Fibroblast of skin of left biceps (primary cell): ENCODE measurements at regions not wholly inside any gene's neighbourhood (a gene's known extent, or its start where the extent isn't known, plus 50 kb on each side); places are given as distances from the start of the nearest gene placed in this dataset.
"Not testable (repeated sequence)": the region's sequence is repeated elsewhere in the genome, so short reads cannot be mapped to it uniquely, and the experiment has no call there.

Experiments
- DNase-seq, 2 experiments: peaks; one replicate each; pipeline ENCODE4 v3.0.0-alpha.2; 2013; ENCODE audit warnings: low read depth in 2 of 2

DNA sequence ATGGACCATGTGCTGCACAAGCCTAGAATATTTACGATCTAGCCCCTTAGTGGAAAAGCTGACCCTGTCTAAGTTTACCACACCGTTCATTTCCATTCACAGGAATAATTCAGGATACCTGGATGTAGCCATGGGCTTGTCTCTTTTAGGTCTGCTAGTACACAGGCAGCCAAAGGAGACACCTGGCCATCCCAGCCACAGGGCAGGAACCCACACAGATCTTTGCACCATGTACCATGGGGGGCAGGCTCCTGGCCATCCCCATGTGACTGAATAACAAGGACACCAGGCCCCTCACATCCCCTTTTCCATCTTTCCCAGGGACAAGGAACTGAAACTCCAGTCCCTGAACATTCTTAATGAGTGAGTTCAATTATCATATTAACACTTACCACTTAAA lies 467.3 kb upstream of the MYT1L start:
- no peak for DNase-seq

GRCh38 chr2:2797797-2798196 lies 466.7 kb upstream of the MYT1L start:
- DNase-seq: no peak

- no peak for DNase-seq
These were observed 465.1 kb upstream of the MYT1L start for GRCh38 chr2:2796207-2796606.

DNA sequence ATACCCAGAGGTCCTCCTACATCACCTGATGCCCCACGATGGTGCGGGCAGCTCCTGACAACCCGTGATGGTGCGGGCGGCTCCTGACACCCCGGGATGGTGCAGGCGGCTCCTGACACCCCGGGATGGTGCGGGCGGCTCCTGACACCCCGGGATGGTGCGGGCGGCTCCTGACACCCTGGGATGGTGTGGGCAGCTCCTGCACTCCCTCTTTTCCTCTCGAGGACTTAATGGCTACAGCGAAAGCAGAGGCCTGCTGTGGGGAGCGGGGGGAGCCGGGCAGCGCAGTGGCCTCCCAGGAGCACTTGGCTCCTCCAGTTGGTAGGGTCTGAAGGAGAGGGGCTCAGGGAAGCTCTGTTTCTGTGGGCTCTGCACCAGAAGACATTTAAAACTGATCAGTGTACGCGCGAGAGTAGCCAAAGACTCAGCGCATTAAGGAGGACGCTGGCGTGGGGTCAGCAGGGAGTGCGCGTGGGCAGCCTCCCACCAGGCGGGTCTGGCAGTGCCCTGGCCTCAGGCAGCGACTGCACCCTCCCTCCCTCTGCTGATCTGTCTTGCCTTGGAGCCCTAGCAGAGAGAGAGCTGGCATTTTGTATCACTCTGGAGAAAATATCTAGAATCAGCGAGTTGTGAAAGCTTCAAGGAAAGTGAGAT lies 464.5 kb upstream of the MYT1L start:
- DNase-seq: no peak

DNA sequence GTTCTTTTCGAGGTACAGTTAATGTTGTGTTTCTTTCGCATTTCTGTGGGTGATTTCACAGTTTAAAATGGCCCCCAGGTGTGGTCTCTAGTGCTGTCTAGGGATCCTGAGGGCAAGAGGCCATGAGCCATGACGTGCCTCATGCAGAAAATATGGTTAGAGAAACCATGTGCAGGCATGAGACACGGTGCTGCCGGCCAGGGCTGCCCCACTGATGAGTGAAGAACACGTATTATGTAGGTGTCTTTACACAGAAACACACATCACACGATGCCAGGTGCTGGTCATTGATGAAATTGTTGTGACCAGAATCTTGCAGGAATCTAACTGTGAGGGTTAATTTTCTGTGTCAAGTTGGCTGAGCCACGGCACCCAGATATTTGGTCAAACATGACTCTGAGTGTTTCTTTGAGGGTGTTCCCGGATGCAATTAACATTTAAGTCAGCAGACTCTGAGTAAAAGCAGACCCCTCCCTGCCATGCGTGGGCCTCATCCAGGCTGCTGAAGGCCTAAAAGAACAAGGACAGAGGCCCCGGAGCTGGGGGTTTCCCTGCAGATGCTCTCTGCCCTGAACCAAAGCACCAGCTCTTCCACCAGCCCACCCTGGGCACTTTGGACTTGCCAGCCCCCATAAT lies 463.0 kb upstream of the MYT1L start:
- DNase-seq: no peak

DNA sequence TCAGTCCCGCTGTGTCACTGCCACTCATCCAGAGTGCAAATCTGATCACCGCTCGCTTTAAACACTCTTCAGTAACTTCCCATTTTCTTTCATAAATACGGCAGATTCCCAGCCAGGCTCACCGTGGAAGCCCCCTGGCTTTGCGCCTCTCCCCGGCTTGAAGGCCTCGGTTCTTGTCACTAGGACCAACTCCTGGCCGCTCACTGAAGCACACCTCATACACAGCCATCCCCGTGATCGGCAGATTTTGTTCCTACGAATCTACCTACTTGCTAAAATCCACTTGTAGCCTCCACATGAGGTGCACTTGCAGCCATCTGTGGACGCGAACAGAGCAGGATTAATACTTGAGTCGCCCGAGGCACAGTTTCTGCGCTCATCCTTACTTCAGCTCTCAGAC lies 462.4 kb upstream of the MYT1L start:
- DNase-seq: no peak

DNA sequence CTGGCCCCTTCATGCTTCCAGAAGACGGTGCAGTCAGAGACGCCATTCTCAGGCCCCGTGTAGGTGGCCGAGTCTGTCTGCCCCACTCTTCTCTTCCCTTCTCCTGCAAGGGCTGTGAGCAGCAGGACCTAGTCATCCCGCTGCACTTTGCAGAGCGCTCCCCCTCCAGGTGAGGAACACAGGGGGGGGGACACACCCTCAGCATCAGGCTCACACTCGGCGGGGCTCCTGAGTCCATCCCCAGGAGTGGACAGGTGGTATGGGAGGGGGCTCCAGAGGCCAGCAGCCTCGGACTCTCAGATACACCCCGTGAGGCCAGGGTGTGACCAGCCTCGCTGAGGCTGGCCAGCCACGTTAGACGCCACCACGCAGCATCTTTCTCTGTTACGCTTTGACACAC lies 460.5 kb upstream of the MYT1L start:
- DNase-seq: no peak

GRCh38 chr2:2791031-2791430 lies 460.0 kb upstream of the MYT1L start:
- DNase-seq: no peak

DNA sequence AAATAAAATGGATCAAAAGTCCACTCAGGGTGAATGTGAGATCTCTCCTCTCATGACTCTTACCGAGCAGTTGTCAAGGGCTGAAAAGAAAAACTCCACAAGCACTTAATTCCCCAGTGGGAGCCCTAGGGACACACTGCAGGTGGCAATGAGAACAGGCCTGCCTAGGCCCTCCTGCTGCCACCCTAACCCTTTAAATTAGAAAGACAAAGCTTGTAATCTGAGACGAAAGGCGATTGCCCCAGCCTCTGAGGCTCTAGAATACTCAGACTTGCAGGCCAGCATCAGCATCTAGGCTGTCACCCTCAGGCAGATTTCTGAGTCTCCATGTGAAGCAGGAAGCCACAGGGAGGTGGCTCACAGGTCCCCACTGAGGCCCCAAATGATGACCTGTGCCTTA lies 457.0 kb upstream of the MYT1L start:
- no peak for DNase-seq

DNA sequence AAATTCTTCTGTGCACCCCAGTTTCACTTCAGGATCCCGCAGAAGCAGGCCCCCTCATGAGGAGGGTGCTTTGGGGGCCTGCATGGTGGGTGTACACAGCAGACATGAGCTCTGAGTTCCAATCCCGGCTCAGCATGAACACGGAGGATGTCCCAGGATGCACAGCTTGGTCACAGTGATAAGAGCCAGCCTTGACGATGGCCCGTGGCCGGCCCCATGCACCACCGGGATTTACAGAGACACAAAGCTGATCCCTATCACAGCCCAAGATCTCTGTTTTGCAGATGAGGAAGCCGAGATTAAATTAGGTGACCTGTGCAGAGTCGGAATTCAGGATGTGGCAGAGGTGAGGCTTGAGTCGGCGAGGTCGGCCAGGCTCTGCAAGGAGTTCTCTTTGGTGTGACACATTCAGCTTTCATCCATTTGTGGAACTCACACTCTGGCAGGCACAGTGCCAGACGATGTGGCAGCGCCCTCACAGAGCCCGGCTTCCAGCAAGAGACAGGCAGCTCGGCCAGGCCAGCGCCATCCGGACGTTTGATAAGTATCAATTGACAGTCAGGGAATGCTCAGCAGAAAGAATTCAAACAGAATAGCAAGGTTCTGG lies 456.3 kb upstream of the MYT1L start:
- no peak for DNase-seq

GRCh38 chr2:2782007-2782406 lies 450.9 kb upstream of the MYT1L start:
- DNase-seq: no peak

DNA sequence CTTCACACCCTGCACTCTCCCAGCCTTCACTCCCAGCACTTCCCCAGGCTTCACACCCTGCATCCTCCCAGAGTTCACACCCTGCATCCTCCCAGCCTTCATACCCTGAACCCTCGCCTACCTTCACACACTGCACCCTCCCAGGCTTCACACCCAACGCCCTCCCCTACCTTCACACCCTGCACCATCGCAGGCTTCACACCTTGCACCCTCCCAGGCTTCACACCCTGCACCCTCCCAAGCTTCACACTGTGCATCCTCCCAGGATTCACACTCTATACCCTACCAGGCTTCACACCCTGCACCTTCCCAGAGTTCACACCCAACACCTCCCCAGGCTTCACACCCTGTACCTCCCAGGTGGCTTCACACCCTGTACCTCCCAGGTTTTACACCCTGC lies 448.7 kb upstream of the MYT1L start:
- no peak for DNase-seq

DNA sequence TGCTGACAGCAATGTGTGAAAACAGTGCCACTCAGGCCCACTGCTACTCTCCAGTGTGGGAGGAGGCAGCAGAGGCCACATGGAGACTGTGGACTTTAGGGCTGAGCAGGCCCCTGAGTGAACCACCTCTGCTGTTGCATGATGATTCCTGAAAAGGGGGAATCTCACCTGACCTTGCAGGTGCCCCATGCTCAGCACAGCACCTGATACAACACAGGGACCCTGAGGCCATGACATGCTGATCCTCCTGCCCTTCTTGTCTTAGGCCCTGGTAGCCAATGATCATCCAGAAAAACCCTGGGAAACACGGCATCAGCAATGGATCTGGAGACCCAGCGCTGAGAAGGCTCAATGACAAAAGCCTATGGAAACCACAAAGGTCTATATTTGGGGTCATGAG lies 446.8 kb upstream of the MYT1L start:
- DNase-seq: no peak

- DNase-seq: no peak
These were observed 446.1 kb upstream of the MYT1L start for GRCh38 chr2:2777213-2777612.

GRCh38 chr2:2775018-2775417 lies 443.9 kb upstream of the MYT1L start:
- no peak for DNase-seq

DNA sequence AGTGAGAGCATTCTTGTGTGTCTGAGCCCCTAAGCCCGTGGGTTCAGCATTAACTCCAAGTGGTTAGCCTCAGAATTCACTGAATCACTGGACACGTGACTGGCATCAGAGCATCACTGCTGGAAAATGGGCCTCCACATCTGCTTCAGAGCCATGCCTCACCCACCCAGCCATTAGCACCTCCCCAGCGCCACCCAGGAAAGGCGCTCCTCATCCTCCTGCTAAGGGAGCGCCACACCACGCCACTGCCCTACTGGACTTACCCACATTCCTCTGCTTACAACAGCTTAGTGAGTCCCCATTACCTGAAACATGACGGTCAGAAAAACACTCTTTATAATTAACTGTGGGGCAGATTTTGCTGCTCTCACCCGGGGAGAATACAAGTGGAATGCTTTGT lies 442.6 kb upstream of the MYT1L start:
- no peak for DNase-seq

- not testable (repeated sequence) for DNase-seq
These were observed 442.0 kb upstream of the MYT1L start for GRCh38 chr2:2773080-2773479.

DNA sequence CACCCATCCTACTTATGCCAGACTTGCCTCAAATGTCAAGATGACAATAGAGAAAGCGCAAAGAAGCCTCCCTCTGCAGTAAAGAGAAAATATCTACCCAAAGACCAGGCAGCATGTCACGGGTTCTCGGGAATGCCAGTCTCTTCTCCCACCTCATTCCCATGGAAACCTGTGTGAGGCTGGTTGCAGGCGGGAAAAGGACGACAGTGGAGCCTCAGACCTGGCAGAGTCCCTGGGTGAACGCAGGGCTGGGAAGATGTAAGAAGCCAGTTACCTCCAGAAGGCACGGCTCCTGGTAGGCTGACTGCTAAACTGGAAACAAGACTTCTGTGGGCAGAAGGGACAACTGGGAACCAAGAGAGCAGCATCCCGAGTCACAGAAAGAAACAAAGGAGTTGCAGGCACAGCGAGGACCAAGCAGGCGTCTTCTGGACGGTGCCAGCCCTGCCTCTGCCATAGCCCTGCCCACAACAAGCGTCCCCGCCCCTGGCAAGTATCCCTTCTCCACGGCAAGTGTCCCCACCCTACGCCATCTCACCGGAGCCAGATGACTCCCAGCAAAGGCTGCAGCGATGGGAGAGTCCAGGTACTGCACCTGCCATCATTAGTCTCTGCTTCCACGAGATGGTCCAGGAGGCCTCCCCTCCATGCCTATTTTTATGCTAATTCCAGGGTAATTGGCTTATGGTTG lies 440.8 kb upstream of the MYT1L start:
- DNase-seq: no peak

- no peak for DNase-seq
These were observed 438.7 kb upstream of the MYT1L start for GRCh38 chr2:2769481-2770431.

DNA sequence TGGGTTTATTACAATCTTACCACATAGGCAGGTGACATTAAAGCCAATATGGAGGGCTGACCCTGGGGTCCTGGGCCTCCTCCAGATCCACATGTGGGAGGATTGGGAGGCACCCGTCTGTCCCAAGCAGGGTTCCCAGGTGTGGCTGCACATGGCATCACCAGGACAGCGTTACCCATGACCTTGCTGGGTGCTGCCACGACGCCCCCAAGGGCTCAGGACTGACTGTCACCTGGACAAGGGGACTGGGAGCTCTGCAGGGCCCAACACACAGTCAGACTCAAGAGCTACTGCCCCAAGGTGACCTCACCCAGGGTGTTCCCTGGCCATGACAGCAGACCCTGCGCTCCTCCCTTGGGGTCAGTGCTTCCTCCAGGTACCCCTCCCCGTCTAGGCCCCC lies 437.4 kb upstream of the MYT1L start:
- DNase-seq: no peak

- DNase-seq: no peak
These were observed 436.8 kb upstream of the MYT1L start for GRCh38 chr2:2767837-2768236.
